ENCODE measurements at regions not wholly inside any gene's neighbourhood (a gene's known extent, or its start where the extent isn't known, plus 50 kb on each side); places are given as distances from the start of the nearest gene placed in this dataset.

DNA sequence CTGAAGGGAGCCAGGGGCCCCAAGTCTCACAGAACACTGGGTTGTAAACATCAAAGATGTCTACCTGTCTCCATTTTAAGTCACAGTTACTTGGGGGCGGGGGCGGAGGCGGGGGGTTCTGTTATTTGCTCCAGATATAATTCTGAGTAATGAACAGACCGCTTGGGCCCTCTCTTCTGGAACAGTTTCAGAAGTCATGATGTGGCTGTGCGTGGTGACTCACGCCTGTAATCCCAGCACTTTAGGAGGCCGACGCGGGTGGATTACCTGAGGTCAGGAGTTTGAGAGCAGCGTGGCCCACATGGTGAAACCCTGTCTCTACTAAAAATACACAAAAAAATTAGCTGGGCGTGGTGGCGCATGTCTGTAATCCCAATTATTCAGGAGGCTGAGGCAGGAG lies 157.9 kb upstream of the APCDD1 start:
- DNase-seq (ENCODE audit: low read depth in 3 of 3, low spot score in 2 of 3) = no peak

DNA sequence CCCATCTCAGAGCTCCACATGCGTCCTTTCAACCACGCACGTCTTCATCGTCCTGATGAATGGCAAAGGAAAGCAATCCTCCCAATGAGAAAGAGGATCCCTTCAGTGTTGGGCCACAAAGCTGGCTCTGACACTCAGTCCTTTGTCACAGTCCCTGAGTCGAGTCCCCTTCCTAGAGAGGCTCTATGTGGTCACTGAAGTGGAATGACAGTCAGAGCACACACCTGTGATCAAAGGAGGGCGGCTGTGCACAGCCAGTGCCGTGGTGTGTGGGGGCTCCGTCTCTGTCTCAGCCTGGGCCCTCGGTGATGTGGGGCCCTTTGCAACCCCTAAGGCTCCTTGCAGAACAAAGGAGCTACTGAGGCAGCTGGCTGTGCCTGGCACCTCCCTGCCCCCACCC lies 157.3 kb upstream of the APCDD1 start:
- no peak for DNase-seq (ENCODE audit: low read depth in 3 of 3, low spot score in 2 of 3)

DNA sequence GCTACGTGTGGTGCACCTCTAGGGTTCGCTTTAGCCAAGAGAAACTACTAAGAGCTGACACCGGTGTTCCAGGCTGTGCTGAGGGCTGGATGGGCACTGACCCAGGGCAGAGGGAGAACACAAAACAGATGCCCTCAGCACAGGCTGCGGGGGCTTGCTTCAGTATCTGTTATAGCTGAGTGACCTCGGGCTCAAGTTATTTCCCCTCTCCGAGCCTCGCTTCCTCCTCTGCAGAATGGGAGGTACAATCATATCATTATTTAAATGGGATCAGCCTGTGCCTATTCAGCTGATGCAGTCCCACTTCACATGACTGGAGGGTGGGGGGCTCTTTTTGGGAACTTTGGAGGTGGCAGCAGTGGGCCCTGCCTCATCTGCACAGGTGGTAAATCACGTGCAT lies 156.1 kb upstream of the APCDD1 start:
- no peak for DNase-seq (ENCODE audit: low read depth in 3 of 3, low spot score in 2 of 3)

DNA sequence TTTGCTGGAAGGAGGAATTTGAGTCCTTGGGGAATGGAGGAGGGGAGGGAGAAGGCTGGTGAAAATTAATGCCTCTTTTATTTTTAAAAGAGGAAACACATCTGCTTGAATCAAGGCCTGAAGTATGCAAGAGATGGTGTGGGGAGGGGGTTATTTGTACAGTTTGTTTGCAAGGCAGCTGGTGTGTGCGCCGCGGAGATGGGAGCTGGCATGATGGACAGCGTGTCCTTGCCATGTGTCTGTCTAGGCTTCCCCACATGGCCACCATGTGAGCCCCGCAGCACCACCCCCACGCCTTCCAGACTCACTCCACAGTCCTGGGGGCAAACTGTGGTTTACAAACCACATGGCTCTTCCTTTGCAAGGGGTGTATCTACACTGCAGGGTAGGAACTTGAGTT lies 154.8 kb upstream of the APCDD1 start:
- DNase-seq (ENCODE audit: low read depth in 3 of 3, low spot score in 2 of 3) = no peak

DNA sequence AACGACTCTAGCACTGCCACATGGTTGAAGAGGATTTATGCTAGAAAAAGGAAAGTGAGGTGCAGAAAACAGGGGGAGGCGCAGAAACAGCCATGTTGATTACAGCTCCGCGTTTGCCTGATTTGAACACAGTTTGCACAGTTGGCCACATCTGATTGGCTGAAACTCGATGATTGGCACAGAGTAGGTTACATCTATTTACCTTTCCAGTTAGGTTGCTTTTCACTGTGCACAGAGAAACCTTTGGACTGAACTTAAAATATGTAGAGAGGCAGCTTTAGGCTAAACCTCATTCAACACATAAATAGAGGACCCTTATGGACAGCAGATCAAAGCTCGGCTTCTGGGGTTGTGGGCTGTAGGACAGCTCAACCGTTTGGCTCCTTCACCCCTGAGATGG lies 153.7 kb upstream of the APCDD1 start:
- no peak for DNase-seq (ENCODE audit: low read depth in 3 of 3, low spot score in 2 of 3)

DNA sequence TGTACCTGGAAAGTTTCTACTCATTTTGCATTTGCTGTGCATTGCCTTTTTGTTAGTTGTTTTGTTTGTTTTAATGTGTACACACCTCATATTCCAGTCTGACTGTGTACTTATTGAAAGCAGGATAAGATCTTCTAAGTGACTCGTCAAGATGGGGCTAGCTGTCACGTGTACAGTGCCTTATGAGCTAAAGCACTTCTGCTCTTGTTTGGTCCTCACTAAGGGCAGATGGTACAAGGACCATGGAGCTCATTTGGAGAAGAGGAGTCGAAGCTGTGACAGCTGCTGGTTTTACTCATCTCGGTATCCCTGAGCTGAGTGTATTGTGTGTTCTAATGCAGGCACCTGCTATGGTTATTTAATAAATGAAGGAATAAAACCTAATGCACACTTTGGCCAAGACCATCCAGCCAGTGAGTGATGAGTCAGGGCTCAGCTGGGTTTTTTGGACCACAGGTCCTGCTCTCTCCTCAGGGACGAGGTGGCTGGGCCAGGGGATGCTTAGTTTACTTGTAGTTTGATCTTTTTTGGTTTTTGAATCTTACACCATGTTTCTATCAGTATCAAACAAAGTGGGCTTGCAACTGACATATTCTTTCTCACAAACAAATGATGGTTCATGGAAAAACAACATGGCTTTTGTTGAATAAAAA lies 152.5 kb upstream of the APCDD1 start:
- DNase-seq (ENCODE audit: low read depth in 3 of 3, low spot score in 2 of 3) = no peak

DNA sequence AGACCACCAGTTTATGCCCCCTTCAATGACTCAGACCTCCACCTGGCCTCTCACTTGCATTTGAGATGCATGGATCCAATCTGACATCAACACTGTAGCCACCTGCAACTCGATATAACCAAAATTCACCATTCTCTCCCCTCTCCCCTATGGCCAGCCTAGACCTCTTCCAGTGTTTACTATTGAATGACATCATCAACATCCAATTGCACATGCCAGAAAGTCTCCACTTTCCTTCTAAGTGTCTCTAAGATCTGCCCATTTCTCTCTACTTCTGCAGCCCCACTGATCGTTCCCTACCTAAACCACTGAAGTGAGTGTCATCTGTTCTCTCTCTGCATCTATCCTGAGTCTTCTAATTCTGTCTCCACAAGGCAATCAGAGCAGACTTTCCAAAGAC lies 151.3 kb upstream of the APCDD1 start:
- no peak for DNase-seq (ENCODE audit: low read depth in 3 of 3, low spot score in 2 of 3)

DNA sequence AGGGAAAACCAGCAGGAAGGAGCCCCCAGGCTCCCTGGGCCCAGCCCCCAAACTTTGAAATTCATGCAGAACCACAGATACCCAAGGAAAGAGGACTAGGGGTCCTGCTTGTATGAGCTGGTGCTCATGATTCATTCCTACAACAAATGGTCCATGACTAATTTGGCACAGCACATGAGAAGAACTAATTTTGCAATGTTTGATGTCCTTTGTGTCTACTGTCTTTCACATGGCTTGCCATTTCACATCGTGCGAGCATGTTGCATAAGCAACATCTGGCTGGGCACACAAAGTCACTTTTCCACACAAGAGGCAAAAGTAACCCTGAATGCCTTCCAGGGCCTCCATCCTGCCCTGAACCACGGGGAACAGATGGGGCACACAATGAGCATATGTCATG lies 149.6 kb upstream of the APCDD1 start:
- no peak for DNase-seq (ENCODE audit: low read depth in 3 of 3, low spot score in 2 of 3)

DNA sequence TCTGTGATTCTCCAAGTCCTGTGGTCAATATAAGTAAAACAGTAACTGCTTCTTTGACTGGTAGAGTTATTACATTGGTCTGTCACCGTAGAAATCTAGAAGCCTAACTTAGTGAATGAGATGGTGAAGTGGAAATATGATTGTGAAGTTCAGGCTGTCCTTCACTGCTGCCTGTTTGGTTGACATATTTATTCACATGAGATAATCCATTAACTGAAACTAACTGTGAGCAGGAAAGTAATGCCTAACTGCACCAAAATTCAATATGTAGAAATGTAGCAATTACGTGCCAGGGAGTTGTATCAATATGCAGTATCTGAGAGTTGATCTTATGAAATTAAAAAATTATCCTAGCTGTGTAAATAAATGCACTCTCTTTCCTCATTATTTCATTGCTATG lies 147.7 kb upstream of the APCDD1 start:
- no peak for DNase-seq (ENCODE audit: low read depth in 3 of 3, low spot score in 2 of 3)

DNA sequence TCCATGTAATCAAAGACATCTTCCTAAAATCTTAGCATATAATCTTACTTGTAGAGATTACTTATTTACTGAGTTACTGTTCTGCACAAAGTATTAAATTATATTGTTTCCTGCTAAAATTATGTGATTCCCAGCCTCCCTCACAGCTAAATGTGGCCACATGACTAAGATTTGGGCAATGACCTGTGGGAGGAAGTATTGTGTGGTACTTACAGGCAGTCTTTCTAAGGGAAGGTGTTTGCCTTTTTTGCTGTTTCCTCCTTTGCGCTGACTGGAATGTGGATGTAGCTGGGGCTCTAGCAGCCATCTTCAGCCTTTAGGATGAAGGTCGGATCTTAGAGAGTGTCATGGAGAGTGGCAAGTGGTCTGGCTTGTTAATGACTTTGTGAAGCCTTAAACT lies 146.3 kb upstream of the APCDD1 start:
- no peak for DNase-seq (ENCODE audit: low read depth in 3 of 3, low spot score in 2 of 3)

DNA sequence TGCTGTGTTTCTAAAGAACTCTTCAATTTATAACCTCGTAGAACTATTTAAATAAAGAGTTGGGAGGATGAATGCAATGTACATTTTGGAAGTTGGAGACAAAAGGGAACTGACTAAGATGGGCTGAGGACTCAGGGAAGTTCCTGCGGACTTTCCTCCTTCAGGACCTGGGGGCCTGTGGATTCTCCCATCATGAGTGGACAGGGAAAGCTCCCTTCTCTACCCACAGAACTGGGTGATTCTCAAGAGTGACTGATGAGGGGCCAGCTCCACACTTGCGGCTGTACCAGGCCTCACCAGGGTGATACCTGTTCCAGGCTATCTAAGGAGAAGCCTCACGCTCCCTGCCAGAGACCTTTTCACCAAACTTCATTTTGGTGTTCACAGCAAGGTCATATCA lies 143.8 kb upstream of the APCDD1 start:
- no peak for DNase-seq (ENCODE audit: low read depth in 3 of 3, low spot score in 2 of 3)

DNA sequence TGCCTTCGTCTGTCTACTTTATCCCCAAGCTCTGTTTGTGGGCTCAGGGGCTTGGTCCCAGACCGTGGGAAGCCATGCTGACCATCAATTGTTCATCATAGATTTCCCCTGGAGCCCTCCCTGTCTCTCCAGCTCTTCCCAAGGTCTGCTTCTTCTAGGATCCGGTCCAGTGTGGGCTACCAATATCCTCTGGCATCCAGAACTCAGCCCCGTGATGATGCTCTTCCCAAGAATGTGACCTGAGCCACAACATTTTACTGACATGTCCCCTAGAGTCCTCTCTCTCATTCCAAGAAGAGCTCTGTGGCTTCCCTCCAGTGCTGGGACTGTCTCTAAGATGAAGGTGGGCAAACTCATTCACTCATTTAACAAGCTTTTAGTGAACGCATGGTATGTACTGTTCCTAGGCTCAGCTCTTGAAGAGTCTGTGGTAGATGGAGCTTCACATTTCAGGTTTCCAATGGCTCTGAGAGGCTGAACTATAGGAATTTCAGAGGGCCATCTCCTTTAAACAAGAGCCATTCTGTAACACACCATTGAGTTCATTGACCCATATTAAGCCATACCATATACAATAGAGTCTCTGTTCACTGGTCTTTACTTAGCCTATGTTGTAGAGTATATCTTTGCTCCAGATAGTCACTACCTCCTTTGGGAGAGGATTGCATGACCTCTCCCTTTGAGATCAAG lies 142.0 kb upstream of the APCDD1 start:
- DNase-seq (ENCODE audit: low read depth in 3 of 3, low spot score in 2 of 3) = no peak

DNA sequence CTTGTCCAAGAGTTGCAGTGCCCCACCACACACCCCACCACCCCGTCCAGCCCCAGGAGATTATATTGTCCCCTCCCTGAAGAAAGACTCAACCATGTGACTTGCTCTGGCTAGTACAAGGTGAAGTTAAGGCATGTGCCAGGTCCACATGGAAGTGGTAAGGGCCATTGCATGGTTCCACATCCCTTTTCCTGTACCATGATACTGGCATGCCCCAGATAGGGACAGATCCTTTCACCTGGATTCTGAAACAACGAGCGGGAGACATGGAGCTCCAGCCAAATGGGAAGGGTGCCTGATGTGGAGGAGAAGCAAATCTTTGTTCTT lies 141.5 kb upstream of the APCDD1 start:
- no peak for DNase-seq (ENCODE audit: low read depth in 3 of 3, low spot score in 2 of 3)

DNA sequence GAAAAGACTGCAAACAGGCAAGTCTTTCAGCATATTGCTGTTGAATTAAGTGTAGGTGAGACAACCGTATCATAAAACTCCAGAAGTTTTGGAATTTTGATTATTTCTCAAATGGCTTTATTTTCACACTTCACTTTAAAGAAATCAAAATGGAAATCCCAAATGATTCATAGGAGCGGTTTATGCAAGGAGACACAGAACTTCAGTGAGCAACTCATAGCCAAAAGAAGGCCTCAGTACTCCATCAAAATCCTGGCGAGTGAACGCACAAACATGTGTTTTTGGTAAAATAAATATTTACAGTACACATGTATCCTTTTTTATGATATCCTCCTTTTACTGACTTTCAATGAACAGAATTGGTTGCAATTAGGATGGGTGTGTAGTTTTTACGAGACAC lies 140.4 kb upstream of the APCDD1 start:
- DNase-seq (ENCODE audit: low read depth in 3 of 3, low spot score in 2 of 3) = no peak

DNA sequence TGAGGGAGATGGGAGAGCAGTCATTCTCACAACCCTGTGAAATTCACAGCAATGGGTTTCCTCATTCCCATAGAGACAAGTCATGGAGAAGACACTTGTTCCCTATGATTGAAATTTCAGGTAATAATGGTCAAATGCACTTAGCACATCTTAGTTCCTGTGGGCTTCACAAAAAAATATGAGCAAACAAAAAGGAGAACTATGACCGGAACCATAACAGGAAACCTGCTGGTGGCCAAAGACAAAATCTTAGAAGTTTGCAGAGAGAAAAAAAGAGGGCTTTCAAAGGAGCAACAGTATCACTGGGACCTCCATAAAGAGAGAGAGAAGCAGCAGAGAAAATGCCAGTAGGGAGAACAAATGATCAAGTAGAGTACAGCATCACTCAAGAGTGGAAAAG lies 138.9 kb upstream of the APCDD1 start:
- DNase-seq (ENCODE audit: low read depth in 3 of 3, low spot score in 2 of 3) = no peak

DNA sequence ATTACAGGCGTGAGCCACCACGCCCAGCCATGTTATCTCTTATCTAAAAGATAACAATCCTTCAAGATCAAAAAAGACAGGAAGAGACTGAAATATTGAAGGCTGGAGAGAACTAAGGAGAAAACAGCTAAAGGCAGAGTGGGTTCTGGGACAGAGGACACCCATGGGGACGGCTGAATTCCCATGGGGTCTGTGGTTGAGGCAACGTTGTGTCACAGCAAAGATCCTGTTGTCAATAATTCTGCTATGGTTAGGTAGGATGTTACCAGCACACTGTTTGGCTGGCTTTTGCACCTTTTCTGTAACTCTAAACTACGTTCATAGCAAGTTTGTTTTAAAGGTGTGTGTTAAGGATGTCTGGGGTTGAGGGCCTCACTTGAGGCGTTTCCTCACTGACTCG lies 137.7 kb upstream of the APCDD1 start:
- DNase-seq (ENCODE audit: low read depth in 3 of 3, low spot score in 2 of 3) = no peak

DNA sequence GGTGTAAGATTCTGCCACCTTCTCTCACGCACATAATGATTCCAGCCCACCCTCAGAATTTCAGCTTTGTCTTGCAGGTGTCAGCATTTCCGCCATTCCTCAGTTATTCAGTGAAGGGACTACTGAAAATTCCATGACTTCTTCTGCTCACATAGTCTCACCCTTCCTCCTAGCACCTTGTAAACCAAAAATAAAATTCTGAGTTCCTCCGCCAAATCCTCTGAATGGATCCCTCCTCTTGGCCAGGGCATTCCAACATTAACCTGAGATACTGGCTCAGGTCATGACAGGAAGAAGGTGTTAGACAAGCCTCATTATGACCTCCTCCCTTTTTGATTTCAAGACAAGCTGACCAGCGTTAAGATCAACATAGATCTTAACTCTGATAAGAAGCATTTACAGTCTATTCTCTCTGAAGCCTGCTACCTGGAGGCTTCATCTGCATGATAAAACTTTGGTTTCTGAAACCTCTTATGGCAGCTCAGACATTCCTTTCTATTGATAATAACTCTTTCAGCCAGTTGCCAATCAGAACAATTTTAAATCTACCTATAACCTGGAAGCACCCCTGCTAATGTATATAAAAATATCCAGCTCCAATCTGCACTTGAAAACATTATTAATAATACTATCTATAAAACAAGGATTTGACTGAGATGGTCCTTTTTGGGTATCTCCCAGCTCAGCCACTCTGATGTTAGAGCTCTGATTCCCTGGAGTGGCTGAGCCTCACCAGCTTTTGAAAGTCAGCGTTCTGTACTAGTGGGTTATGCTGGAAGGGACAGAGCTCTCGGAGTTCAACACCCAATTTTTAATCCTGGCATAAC lies 136.4 kb upstream of the APCDD1 start:
- no peak for DNase-seq (ENCODE audit: low read depth in 3 of 3, low spot score in 2 of 3)

DNA sequence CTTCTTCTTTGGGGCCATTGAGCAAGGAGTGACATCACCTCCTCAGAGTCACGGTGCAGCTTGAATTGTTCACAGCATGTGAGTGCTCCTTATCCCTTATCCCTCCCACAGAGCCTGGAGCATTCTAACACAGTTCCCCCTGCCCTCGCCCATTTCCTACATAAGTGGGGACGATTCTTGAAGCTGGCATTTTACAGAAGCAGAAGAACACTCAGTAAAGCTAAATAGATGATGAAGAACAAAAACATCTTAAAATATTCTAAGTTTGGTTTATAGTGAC lies 135.8 kb upstream of the APCDD1 start:
- DNase-seq (ENCODE audit: low read depth in 3 of 3, low spot score in 2 of 3) = no peak

DNA sequence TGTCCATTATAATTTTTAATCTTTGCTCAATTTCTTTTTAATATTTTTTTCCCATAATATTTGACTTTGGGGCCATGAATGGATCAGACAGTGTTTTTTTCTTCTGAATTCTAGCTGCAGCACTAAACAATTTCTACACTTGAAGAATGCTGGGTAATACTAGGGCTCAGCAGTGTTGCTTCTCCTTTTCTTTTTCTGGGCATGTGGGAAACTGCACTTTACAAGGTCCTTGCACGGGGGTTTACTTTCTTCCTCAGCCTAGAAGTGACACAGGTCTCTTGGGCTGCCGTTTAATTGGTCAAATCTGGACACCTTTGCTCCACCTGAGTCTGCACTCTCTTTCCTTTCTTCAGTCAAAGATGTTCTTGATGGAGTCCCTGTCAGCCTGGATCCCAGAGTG lies 135.4 kb upstream of the APCDD1 start:
- no peak for DNase-seq (ENCODE audit: low read depth in 3 of 3, low spot score in 2 of 3)

DNA sequence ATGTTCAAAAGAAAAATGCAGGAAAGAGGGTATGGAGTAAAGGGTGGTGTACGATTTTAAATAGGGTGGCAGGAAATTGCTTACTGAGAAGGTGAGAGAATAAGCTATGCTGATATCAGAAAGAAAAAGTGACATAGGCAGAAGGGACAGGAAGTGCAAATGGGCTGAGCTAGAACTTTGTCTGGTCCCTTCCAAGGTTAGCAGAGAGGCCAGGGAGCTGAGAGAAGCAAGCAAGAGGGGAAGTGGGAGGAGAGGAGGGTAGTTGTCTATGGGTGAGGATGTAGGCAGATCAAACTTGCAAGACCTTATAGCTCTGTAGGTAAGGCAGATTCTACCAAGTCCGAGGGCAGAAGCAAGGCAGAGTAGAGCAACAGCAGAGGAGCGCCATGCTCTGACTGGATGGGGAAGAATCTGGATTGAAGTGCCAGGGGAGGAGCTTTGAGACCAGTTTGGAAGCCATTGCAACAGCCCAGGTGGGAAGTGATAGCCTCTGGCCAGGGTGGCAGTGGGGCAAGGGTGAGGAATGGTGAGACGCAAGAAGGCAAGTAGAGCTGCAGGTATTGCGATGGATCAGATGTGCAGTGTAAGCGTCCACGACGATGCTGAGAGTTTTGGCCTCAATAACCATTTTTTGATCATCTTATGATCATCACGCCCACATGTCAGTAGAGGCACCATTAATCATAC lies 134.4 kb upstream of the APCDD1 start:
- DNase-seq (ENCODE audit: low read depth in 3 of 3, low spot score in 2 of 3) = no peak

DNA sequence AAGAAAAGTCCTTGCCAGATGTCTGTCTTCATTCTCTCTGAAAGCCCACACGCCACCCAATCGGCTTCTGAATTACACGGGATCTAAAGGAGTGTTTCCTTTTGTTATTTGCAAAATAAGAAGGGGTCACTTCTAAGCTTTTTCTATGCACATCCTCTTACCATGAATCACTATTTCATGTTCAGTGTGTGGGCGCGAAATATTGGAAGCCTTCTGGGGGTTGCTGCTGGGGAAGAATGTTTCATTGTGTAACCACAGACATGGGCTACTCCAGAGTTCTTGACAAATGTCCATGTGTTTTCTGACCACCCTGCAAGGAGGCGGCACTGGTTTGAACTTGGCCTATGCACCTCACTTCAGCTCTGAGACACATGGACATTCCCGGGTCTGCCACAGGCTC lies 133.6 kb upstream of the APCDD1 start:
- DNase-seq (ENCODE audit: low read depth in 3 of 3, low spot score in 2 of 3) = no peak

DNA sequence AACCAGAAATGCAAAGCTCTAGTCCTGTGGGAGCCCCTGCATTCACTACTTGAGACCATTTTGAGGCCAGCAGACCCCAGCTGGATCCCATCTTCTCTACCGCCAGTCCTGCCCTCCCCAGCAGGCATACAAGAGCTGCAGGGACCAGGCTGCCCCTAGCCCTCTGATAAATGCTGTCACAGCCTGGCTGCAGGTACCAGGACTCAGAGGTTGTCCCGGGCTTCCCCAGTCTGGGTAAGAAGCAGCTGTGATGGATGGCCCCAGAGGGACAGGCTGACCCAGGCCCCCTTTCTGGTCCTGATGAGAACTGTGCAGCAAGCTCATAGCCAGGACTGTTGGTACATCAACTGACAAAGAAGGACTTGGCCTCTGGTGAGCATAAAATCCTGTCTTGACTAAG lies 132.9 kb upstream of the APCDD1 start:
- no peak for DNase-seq (ENCODE audit: low read depth in 3 of 3, low spot score in 2 of 3)

Measured in right renal cortex interstitium (tissue), 3 donors.